COLO829 (cell line): ENCODE measurements at regions not wholly inside any gene's neighbourhood (a gene's known extent, or its start where the extent isn't known, plus 50 kb on each side); places are given as distances from the start of the nearest gene placed in this dataset.
A peak's percentile ranks its signal among the peaks of the same experiment; 100 is the strongest.

Experiments
- DNase-seq: peaks from one replicate; pipeline ENCODE4 v3.0.0; 2012; ENCODE audit warnings: low spot score

- peak; percentile 67 for DNase-seq
These were observed 201.2 kb upstream of the PIK3C3 start for GRCh38 chr18:41753826-41754225.

GRCh38 chr18:41752826-41753225, 202.2 kb upstream of the PIK3C3 start:
- DNase-seq = no peak

GRCh38 chr18:41751652-41752051, 203.4 kb upstream of the PIK3C3 start:
- DNase-seq = no peak

- DNase-seq = peak; percentile 39
These were observed 203.9 kb upstream of the PIK3C3 start for GRCh38 chr18:41751161-41751560.

GRCh38 chr18:41747723-41748242, 207.3 kb upstream of the PIK3C3 start:
- no peak for DNase-seq

GRCh38 chr18:41745166-41746049, 209.6 kb upstream of the PIK3C3 start:
- DNase-seq = peak; percentile 43

- DNase-seq = no peak
These were observed 210.5 kb upstream of the PIK3C3 start for GRCh38 chr18:41744421-41745030.

- no peak for DNase-seq
These were observed 217.8 kb upstream of the PIK3C3 start for GRCh38 chr18:41737218-41737617.

- no peak for DNase-seq
These were observed 220.1 kb upstream of the PIK3C3 start for GRCh38 chr18:41734917-41735316.

- no peak for DNase-seq
These were observed 222.7 kb upstream of the PIK3C3 start for GRCh38 chr18:41732356-41732755.

- peak; percentile 21 for DNase-seq
These were observed 223.2 kb upstream of the PIK3C3 start for GRCh38 chr18:41731884-41732283.

GRCh38 chr18:41724195-41724594, 230.8 kb upstream of the PIK3C3 start:
- DNase-seq = no peak

GRCh38 chr18:41721103-41721790, 233.8 kb upstream of the PIK3C3 start:
- DNase-seq = no peak

GRCh38 chr18:41720226-41720625, 234.8 kb upstream of the PIK3C3 start:
- DNase-seq = no peak

GRCh38 chr18:41719808-41720207, 235.2 kb upstream of the PIK3C3 start:
- DNase-seq = no peak

- no peak for DNase-seq
These were observed 240.2 kb upstream of the PIK3C3 start for GRCh38 chr18:41714872-41715271.

GRCh38 chr18:41713969-41714825, 240.8 kb upstream of the PIK3C3 start:
- DNase-seq = no peak

GRCh38 chr18:41706301-41706700, 248.7 kb upstream of the PIK3C3 start:
- DNase-seq = no peak

- DNase-seq = no peak
These were observed 251.1 kb upstream of the PIK3C3 start for GRCh38 chr18:41703744-41704530.

- DNase-seq = no peak
These were observed 254.6 kb upstream of the PIK3C3 start for GRCh38 chr18:41700416-41700815.

GRCh38 chr18:41695441-41695840, 259.6 kb upstream of the PIK3C3 start:
- DNase-seq = no peak
